GM23248 (cell line): ENCODE measurements at regions not wholly inside any gene's neighbourhood (a gene's known extent, or its start where the extent isn't known, plus 50 kb on each side); places are given as distances from the start of the nearest gene placed in this dataset.
A peak's percentile ranks its signal among the peaks of the same experiment; 100 is the strongest.

Experiments used
- DNase-seq: peaks from one replicate; pipeline ENCODE4 v3.0.0-alpha.2; 2015
- H2AFZ ChIP-seq: fragments of 200-600 bp; sonication (generic); 2 replicates; pipeline ENCODE4 v1.6.1; 2016; ENCODE audit warnings: antibody characterized with exemption
- H3F3A ChIP-seq: fragments of 200-600 bp; sonication (generic); 2 replicates; pipeline ENCODE4 v1.6.1; 2016; ENCODE audit warnings: mild to moderate bottlenecking, antibody characterized with exemption, mixed run types; ENCODE audit not compliant: insufficient read depth
- H3K27ac ChIP-seq: fragments of 200-600 bp; sonication (generic); 2 replicates; pipeline ENCODE4 v1.5.1; 2016; ENCODE audit warnings: mild to moderate bottlenecking
- H3K27me3 ChIP-seq: fragments of 200-600 bp; sonication (generic); replicated peaks from 2 replicates; pipeline ENCODE4 v1.6.1; 2016; ENCODE audit warnings: mild to moderate bottlenecking; ENCODE audit not compliant: insufficient read depth
- H3K36me3 ChIP-seq: fragments of 200-600 bp; sonication (generic); 2 replicates; pipeline ENCODE4 v1.6.1; 2016; ENCODE audit warnings: low read depth, mild to moderate bottlenecking
- H3K4me1 ChIP-seq: fragments of 200-600 bp; sonication (generic); 2 replicates; pipeline ENCODE4 v1.6.1; 2016; ENCODE audit warnings: mild to moderate bottlenecking; ENCODE audit not compliant: insufficient read depth
- H3K4me2 ChIP-seq: fragments of 200-600 bp; sonication (generic); one replicate; pipeline ENCODE4 v1.6.1; 2016; ENCODE audit warnings: mild to moderate bottlenecking; ENCODE audit not compliant: unreplicated experiment
- H3K4me3 ChIP-seq: fragments of 200-600 bp; sonication (generic); 2 replicates; pipeline ENCODE4 v1.5.1; 2016; ENCODE audit warnings: mild to moderate bottlenecking
- H3K79me2 ChIP-seq: fragments of 200-600 bp; sonication (generic); 2 replicates; pipeline ENCODE4 v1.6.1; 2016; ENCODE audit warnings: mild to moderate bottlenecking; ENCODE audit not compliant: insufficient read depth
- H3K9ac ChIP-seq: fragments of 200-600 bp; sonication (generic); 2 replicates; pipeline ENCODE4 v1.6.1; 2016; ENCODE audit warnings: mild to moderate bottlenecking
- H3K9me2 ChIP-seq: fragments of 200-600 bp; sonication (generic); 2 replicates; pipeline ENCODE4 v1.6.1; 2016; ENCODE audit warnings: mixed run types, mild to moderate bottlenecking, moderate library complexity; ENCODE audit not compliant: insufficient read depth
- H3K9me3 ChIP-seq: fragments of 200-600 bp; sonication (generic); one replicate; pipeline ENCODE4 v1.6.1; 2017; ENCODE audit warnings: low read depth
- H4K20me1 ChIP-seq: fragments of 200-600 bp; sonication (generic); 2 replicates; pipeline ENCODE4 v1.6.0; 2016; ENCODE audit not compliant: insufficient read depth
- EZH2 ChIP-seq: fragments of 200-600 bp; sonication (generic); IDR thresholded peaks from 2 replicates; pipeline ENCODE4 v1.6.1; 2018; ENCODE audit warnings: antibody characterized with exemption, mild to moderate bottlenecking; ENCODE audit not compliant: insufficient read depth, poor library complexity, severe bottlenecking
- EZH2phosphoT487 ChIP-seq: fragments of 200-600 bp; sonication (generic); IDR thresholded peaks from 2 replicates; pipeline ENCODE4 v1.6.1; 2018; ENCODE audit warnings: antibody characterized with exemption, moderate library complexity, mild to moderate bottlenecking, low read depth; ENCODE audit not compliant: insufficient read depth
- WGBS, 2 experiments: methylation state at CpG; one replicate each; pipeline ENCODE4 v1.1.6; 2015 to 2017; ENCODE audit warnings: low lambda C conversion rate in 2 of 2, low coverage in 1 of 2; ENCODE audit errors: missing lambda C conversion rate in 2 of 2; 5-methylcytosine and 5-hydroxymethylcytosine counted together
- in situ Hi-C: fragments of 300-500 bp; cut with MboI; formaldehyde crosslinking; loops from 2 replicates; pipeline ENCODE4 v1.15.0; 2020

DNA sequence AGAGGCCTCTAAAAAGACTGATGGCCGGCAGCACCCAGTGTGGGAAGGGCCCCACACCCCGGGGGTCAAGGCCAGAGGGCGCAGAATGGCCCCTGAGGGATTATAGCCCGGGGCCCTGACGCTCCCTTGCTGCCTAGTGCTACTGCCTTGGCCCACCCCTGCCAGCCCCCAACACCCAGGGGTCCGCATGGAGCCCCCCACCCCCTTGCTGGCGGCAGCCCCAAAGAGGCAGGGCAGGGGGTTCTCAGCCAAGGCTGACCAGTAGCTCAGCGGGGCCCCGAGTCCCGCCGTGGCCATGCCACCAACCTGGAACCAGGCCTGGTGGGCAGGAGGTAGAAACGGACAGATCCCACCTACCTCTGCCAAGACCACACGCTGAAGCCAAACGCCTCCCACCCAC, 73.1 kb upstream of the FBRSL1 start:
- Histone ChIP-seq H3K27ac (no peak overlapping the region), H3K27me3 (peaks cover 46% of the 10 kb centered on the region), H3K4me3 (no peak overlapping the region), H4K20me1 (no peaks in the 10 kb centered on the region), H3K4me1 (peaks cover 4% of the 10 kb centered on the region; the same call in 1 of the 2 replicates), H3K4me2 (no peak overlapping the region), H3K9me2 (no peaks in the 10 kb centered on the region), H2AFZ (no peak overlapping the region), H3K9ac (no peak overlapping the region), H3F3A (no peaks in the 10 kb centered on the region), H3K36me3 (no peaks in the 10 kb centered on the region), H3K79me2 (no peaks in the 10 kb centered on the region), H3K9me3 (no peaks in the 10 kb centered on the region)
- TF ChIP-seq EZH2 (no peak), EZH2phosphoT487 (no peak)
- in situ Hi-C loops, result loop anchor here (10.0 kb wide), 1 partner anchor 198 kb away; the partner anchor contains the start of genes LRCOL1 and P2RX2
- no peak for DNase-seq
- 55 to 67% methylated on average over 3 to 13 of the region's 14 CpGs for whole genome bisulfite sequencing, 2 experiments

- Histone ChIP-seq H3K36me3 (no peaks in the 10 kb centered on the region), H3K9ac (no peak overlapping the region), H3K4me3 (no peak overlapping the region), H3K27ac (no peak overlapping the region), H3K4me2 (no peak overlapping the region), H3K9me2 (no peaks in the 10 kb centered on the region), H3K79me2 (no peaks in the 10 kb centered on the region), H3F3A (no peaks in the 10 kb centered on the region), H3K9me3 (no peaks in the 10 kb centered on the region), H2AFZ (no peak overlapping the region), H4K20me1 (no peaks in the 10 kb centered on the region), H3K4me1 (peaks cover 4% of the 10 kb centered on the region; the same call in 1 of the 2 replicates), H3K27me3 (peaks cover 41% of the 10 kb centered on the region)
- TF ChIP-seq EZH2phosphoT487 (no peak), EZH2 (no peak)
- in situ Hi-C loops, result loop anchor here (10.0 kb wide), 1 partner anchor 199 kb away; the partner anchor contains the start of genes LRCOL1 and P2RX2
- 58 to 60% methylated on average over 24 to 25 of the region's 25 CpGs for WGBS, 2 experiments
- DNase-seq, result no peak
Observed at GRCh38 chr12:132416121-132416673, 73.8 kb upstream of the FBRSL1 start.

DNA sequence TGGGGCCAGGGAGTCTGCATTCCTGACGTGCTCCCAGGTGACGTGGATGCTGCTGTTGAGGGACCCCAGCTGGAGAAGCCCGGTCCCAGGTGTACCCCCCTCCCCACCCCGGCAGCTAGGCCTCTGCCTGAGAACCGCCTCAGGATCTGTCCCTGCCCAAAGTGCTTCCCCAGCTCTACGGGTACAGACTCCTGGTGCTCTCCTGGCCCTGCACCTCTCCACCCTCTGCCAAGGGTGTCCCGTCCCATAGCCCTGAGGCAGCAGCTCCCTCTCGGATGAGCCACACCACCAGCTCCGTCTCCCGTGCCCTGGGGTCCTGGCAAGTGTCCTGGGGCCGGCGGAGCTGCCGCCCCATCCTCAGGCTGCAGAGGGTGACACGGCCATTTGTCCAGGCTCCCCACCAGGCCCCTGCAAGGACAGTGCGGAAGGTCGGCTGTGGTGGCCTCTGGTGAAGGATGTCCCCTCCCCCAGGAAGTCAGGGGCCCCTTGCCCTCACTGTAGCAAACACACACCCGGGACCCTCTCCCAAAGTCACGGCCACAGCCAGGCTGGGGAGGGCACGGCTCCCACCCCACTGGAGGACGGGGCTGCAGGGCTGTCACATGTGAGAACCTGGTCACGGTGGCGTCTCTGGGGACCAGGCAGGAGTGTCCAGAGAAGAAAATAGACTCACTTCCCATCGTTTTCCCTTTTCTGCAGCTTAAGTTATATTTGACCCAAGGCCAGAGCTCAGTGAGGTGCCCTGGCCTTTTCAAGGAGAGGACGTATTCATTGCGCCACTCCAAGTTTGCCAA, 74.4 kb upstream of the FBRSL1 start:
- no peak overlapping the region for H3K4me2 ChIP-seq
- no peak overlapping the region for H3K27ac ChIP-seq
- no peaks in the 10 kb centered on the region for H3K9me2 ChIP-seq
- no peaks in the 10 kb centered on the region for H3F3A ChIP-seq
- H2AFZ ChIP-seq, result no peak overlapping the region
- H3K4me3 ChIP-seq, result no peak overlapping the region
- H3K4me1 ChIP-seq, result peaks cover 4% of the 10 kb centered on the region; the same call in 1 of the 2 replicates
- DNase-seq, result no peak
- WGBS, 2 experiments, result 46 to 47% methylated on average over 23 to 25 of the region's 25 CpGs
- H4K20me1 ChIP-seq, result no peaks in the 10 kb centered on the region
- no peaks in the 10 kb centered on the region for H3K36me3 ChIP-seq
- in situ Hi-C loops, result loop anchor here (10.0 kb wide), 1 partner anchor 199 kb away; the partner anchor contains the start of genes LRCOL1 and P2RX2
- no peak overlapping the region for H3K9ac ChIP-seq
- no peaks in the 10 kb centered on the region for H3K79me2 ChIP-seq
- TF ChIP-seq EZH2 (no peak), EZH2phosphoT487 (no peak)
- no peaks in the 10 kb centered on the region for H3K9me3 ChIP-seq
- H3K27me3 ChIP-seq, result peaks cover 37% of the 10 kb centered on the region

DNA sequence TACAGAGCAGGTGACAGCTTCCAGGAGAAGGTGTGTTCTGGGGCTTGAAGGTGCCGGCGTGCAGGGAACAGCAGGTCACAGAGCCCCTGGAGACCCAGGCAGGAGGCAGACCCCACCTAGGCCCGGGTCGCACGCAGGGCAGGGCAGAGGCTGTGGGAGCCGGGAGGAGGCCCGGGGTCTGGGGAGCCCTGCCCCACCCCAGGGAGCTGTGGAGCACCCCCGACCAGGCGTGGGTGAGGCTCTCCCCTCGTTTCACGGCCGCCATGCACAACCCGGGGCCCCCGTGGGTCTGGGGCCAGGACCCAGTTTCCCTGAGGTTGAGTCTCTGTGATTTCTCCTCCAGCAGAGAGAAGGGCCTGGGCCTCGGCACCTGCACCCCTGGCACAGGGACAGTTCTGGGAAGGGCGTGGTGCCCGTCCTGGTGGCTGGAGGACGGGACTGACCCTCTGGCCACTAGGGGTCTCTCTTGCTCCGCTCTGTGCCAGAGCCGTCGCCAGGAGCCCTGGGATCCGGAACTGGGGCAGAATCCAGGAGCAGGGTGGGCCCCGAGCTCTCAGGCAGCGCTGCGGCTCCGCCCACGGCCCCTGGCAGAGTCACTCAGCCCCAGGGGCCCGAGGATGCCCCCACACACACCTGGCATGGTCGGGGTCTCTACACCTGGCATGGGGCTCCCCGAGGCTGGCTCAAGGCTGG, 75.2 kb upstream of the FBRSL1 start:
- H3K9ac ChIP-seq, result no peak overlapping the region
- peaks cover 4% of the 10 kb centered on the region; the same call in 1 of the 2 replicates for H3K4me1 ChIP-seq
- in situ Hi-C loops, result loop anchor here (10.0 kb wide), 1 partner anchor 200 kb away; the partner anchor contains the start of genes LRCOL1 and P2RX2
- peak; percentile 87 for DNase-seq
- H3K36me3 ChIP-seq, result no peaks in the 10 kb centered on the region
- peaks cover 30% of the 10 kb centered on the region for H3K27me3 ChIP-seq
- H2AFZ ChIP-seq, result no peak overlapping the region
- no peak for TF ChIP-seq EZH2phosphoT487
- no peak for TF ChIP-seq EZH2
- no peaks in the 10 kb centered on the region for H4K20me1 ChIP-seq
- H3K9me3 ChIP-seq, result no peaks in the 10 kb centered on the region
- H3F3A ChIP-seq, result no peaks in the 10 kb centered on the region
- no peaks in the 10 kb centered on the region for H3K79me2 ChIP-seq
- no peaks in the 10 kb centered on the region for H3K9me2 ChIP-seq
- WGBS, 2 experiments, result 9 to 10% methylated on average over 24 to 28 of the region's 30 CpGs
- H3K4me3 ChIP-seq, result no peak overlapping the region
- no peak overlapping the region for H3K4me2 ChIP-seq
- no peak overlapping the region for H3K27ac ChIP-seq
